HCT116 (cell line): ENCODE measurements at regions not wholly inside any gene's neighbourhood (a gene's known extent, or its start where the extent isn't known, plus 50 kb on each side); places are given as distances from the start of the nearest gene placed in this dataset.

ENCODE experiments used
- ATAC-seq: fragments of 200-7000 bp; cut with Tn5 transposase; 2 replicates; pipeline ENCODE4 v1.9.1; 2020; ENCODE audit warnings: mild to moderate bottlenecking, moderate library complexity
- BruUV-seq: library from RNA; stranded (reverse); fragments of 400-500 nt; replicated peaks from 2 replicates; lab custom pipeline; 2021; lab: Mats Ljungman, UMichigan
- CTCF ChIA-PET: fragments of 300-600 bp; sonication (Branson Sonifier 250); formaldehyde crosslinking; loops from one replicate; lab custom pipeline; 2021; ENCODE audit warnings: antibody characterized with exemption; lab: Charles Lee
- POLR2A ChIA-PET: fragments of 300-600, 350-600 bp; sonication (Branson Sonifier 250); formaldehyde crosslinking; loops from one replicate; lab custom pipeline; 2021; ENCODE audit warnings: antibody characterized with exemption; lab: Charles Lee
- RAD21 ChIA-PET, 2 experiments: fragments of 300-600 bp; sonication (Branson Sonifier 250); formaldehyde crosslinking; loops; one replicate each; lab custom pipeline; 2023; ENCODE audit warnings: low total read pairs in 2 of 2; ENCODE audit not compliant: uncharacterized antibody in 2 of 2, unreplicated experiment in 2 of 2, low non-redundant PET in 1 of 2; lab: Charles Lee
- DNase-seq: peaks from one replicate; pipeline ENCODE4 v3.0.0-alpha.2; 2010; ENCODE audit warnings: low read depth, low spot score
- H2AFZ ChIP-seq: fragments of 200-600 bp; shearing (Covaris generic), sonication (generic); 2 replicates; pipeline ENCODE4 v1.6.1; 2017; ENCODE audit warnings: low read depth, mixed run types, mixed read lengths, antibody characterized with exemption, low read length; ENCODE audit not compliant: poor library complexity, severe bottlenecking
- H3K27ac ChIP-seq: 2 replicates; pipeline ENCODE4 v1.5.1; 2012; ENCODE audit warnings: low read depth, low read length
- H3K27me3 ChIP-seq: fragments of 200-600 bp; sonication (generic); 2 replicates; pipeline ENCODE4 v1.6.1; 2016; ENCODE audit warnings: mixed run types, low read length, mixed read lengths; ENCODE audit not compliant: insufficient read depth
- H3K36me3 ChIP-seq, 2 experiments: fragments of 200-500 bp in 1 of 2; fragments of 200-600 bp in 1 of 2; sonication (Bioruptor generic) in 1 of 2; sonication (generic) in 1 of 2; 2 replicates each; pipeline versions ENCODE4 v1.5.1 to v1.6.1; 2014 to 2016; ENCODE audit warnings: low read length in 2 of 2, inconsistent platforms in 1 of 2, mixed read lengths in 1 of 2, mixed run types in 1 of 2; ENCODE audit not compliant: insufficient read depth in 2 of 2, control insufficient read depth in 1 of 2
- H3K4me1 ChIP-seq, 2 experiments: fragments of 200-600 bp in 1 of 2; sonication (generic) in 1 of 2; 2 replicates each; pipeline versions ENCODE4 v1.5.1 to v1.6.1; 2012 to 2017; ENCODE audit warnings: low read length in 2 of 2, inconsistent platforms in 1 of 2, mild to moderate bottlenecking in 1 of 2, mixed read lengths in 1 of 2, mixed run types in 1 of 2, moderate library complexity in 1 of 2; ENCODE audit not compliant: insufficient read depth in 2 of 2, control insufficient read depth in 1 of 2
- H3K4me2 ChIP-seq: fragments of 200-600 bp; sonication (generic); 2 replicates; pipeline ENCODE4 v1.6.1; 2017; ENCODE audit warnings: mixed run types, low read length, mixed read lengths
- H3K4me3 ChIP-seq, 2 experiments: fragments of 200-600 bp in 1 of 2; sonication (generic) in 1 of 2; replicated peaks in 1 of 2; 2 replicates each; pipeline ENCODE4 v1.5.1; 2011 to 2016; ENCODE audit warnings: low read length in 2 of 2, control low read depth in 1 of 2, low read depth in 1 of 2, mild to moderate bottlenecking in 1 of 2, mixed read lengths in 1 of 2, mixed run types in 1 of 2
- H3K79me2 ChIP-seq: fragments of 200-600 bp; sonication (generic); 2 replicates; pipeline ENCODE4 v1.6.1; 2017; ENCODE audit warnings: mild to moderate bottlenecking, mixed run types, low read length, moderate library complexity, mixed read lengths; ENCODE audit not compliant: insufficient read depth
- H3K9ac ChIP-seq: fragments of 200-600 bp; sonication (generic); 2 replicates; pipeline ENCODE4 v1.6.1; 2016; ENCODE audit warnings: low read length, mixed read lengths
- H3K9me2 ChIP-seq: fragments of 200-600 bp; sonication (generic), shearing (Covaris generic); 2 replicates; pipeline ENCODE4 v1.6.1; 2017; ENCODE audit warnings: mixed run types, mild to moderate bottlenecking, moderate library complexity; ENCODE audit not compliant: insufficient read depth
- H3K9me3 ChIP-seq, 2 experiments: fragments of 200-500 bp in 1 of 2; fragments of 200-600 bp in 1 of 2; sonication (Bioruptor generic) in 1 of 2; sonication (generic) in 1 of 2; 2 replicates each; pipeline ENCODE4 v1.6.1; 2014 to 2017; ENCODE audit warnings: low read length in 2 of 2, mixed read lengths in 2 of 2, inconsistent platforms in 1 of 2, low read depth in 1 of 2, mild to moderate bottlenecking in 1 of 2, mixed run types in 1 of 2, moderate library complexity in 1 of 2; ENCODE audit not compliant: control insufficient read depth in 1 of 2, insufficient read depth in 1 of 2
- H4K20me1 ChIP-seq: fragments of 200-600 bp; sonication (generic), shearing (Covaris generic); 2 replicates; pipeline ENCODE4 v1.6.1; 2017; ENCODE audit warnings: mixed run types, mild to moderate bottlenecking, moderate library complexity; ENCODE audit not compliant: insufficient read depth
- ATF3 ChIP-seq: IDR thresholded peaks from 2 replicates; pipeline ENCODE4 v1.6.1; 2012
- CBX3 ChIP-seq: IDR thresholded peaks from 2 replicates; pipeline ENCODE4 v1.6.1; 2012; ENCODE audit warnings: low read depth
- CEBPB ChIP-seq: IDR thresholded peaks from 2 replicates; pipeline ENCODE4 v1.6.1; 2012; ENCODE audit warnings: low read depth
- MAX ChIP-seq: IDR thresholded peaks from 2 replicates; pipeline ENCODE4 v1.6.1; 2012
- POLR2A ChIP-seq: IDR thresholded peaks from 2 replicates; pipeline ENCODE4 v1.7.0; 2011; ENCODE audit warnings: borderline replicate concordance; ENCODE audit not compliant: insufficient read depth, insufficient read length; ENCODE audit errors: extremely low read depth
- RAD21 ChIP-seq: IDR thresholded peaks from 2 replicates; pipeline ENCODE4 v1.6.1; 2012; ENCODE audit warnings: low read depth, mild to moderate bottlenecking
- TCF7L2 ChIP-seq: IDR thresholded peaks from 2 replicates; pipeline ENCODE4 v1.7.0; 2011; ENCODE audit warnings: borderline replicate concordance, inconsistent platforms; ENCODE audit not compliant: insufficient read depth, insufficient read length; ENCODE audit errors: extremely low read depth
- YY1 ChIP-seq: IDR thresholded peaks from 2 replicates; pipeline ENCODE4 v1.6.1; 2011; ENCODE audit warnings: low read length, low read depth, moderate library complexity, mild to moderate bottlenecking; ENCODE audit not compliant: insufficient replicate concordance; ENCODE audit errors: extremely low read depth
- intact Hi-C: fragments of 100-400 bp; cut with micrococcal nuclease; formaldehyde crosslinking; loops from 2 replicates; pipeline ENCODE4 v1.10.0; 2022

GRCh38 chr6:27546522-27546921 lies 73.6 kb upstream of the ZNF184 start:
- no peak overlapping the region for H3K4me3 ChIP-seq
- no peak for DNase-seq
- peaks cover 10 to 59% of the 10 kb centered on the region in 2 experiments for H3K4me1 ChIP-seq
- no peaks in the 10 kb centered on the region for H3K79me2 ChIP-seq
- H3K4me2 ChIP-seq = no peak overlapping the region
- H3K27ac ChIP-seq = no peak overlapping the region
- no peak for TF ChIP-seq TCF7L2
- TF ChIP-seq, all 23 proteins: peak for 0
- Histone ChIP-seq H3K36me3 (no peaks in the 10 kb centered on the region), H2AFZ (peak overlapping the region; percentile 45), H3K9me3 (no peaks in the 10 kb centered on the region), H3K27me3 (no peaks in the 10 kb centered on the region), H3K9ac (no peak overlapping the region), H3K9me2 (no peaks in the 10 kb centered on the region), H4K20me1 (no peaks in the 10 kb centered on the region)
- BruUV-seq = no TSS peak
- CTCF ChIA-PET = interaction anchor here (1.0 kb wide), 1 partner anchor 28 kb away, joined by 3 read pairs; no protein-coding TSS in a partner anchor
- intact Hi-C loops = loop anchor here (5.0 to 10.0 kb wide), 3 partner anchors 46 to 208 kb away; no protein-coding TSS in a partner anchor
- no peak for ATAC-seq
- RAD21 ChIA-PET = no interaction called here
- POLR2A ChIA-PET = no interaction called here

GRCh38 chr6:27545271-27546046 lies 72.6 kb upstream of the ZNF184 start:
- Histone ChIP-seq H3K9me2 (no peaks in the 10 kb centered on the region), H4K20me1 (no peaks in the 10 kb centered on the region), H3K9me3 (no peaks in the 10 kb centered on the region), H3K9ac (no peak overlapping the region), H3K4me3 (no peak overlapping the region), H3K36me3 (no peaks in the 10 kb centered on the region), H3K4me1 (peaks cover 16 to 67% of the 10 kb centered on the region in 2 experiments), H3K4me2 (peak overlapping the region; percentile 50), H3K27ac (no peak overlapping the region), H2AFZ (peak overlapping the region; percentile 91), H3K79me2 (no peaks in the 10 kb centered on the region), H3K27me3 (no peaks in the 10 kb centered on the region)
- BruUV-seq = no TSS peak
- ATAC-seq = peak; percentile 67
- RAD21 ChIA-PET = no interaction called here
- POLR2A ChIA-PET = interaction anchor here (1.1 to 1.6 kb wide), 3 partner anchors 13 to 207 kb away, joined by 3 to 4 read pairs (median 3); no protein-coding TSS in a partner anchor
- TF ChIP-seq MAX = peak; percentile 38
- TF ChIP-seq YY1 = peak; percentile 47
- TF ChIP-seq ATF3 = peak; percentile 95
- TF ChIP-seq CEBPB = peak; percentile 18
- TF ChIP-seq RAD21 = no peak
- TF ChIP-seq CBX3 = peak; percentile 98
- no peak for TF ChIP-seq POLR2A
- CTCF ChIA-PET = interaction anchor here (1.2 kb wide), 1 partner anchor 64 kb away, joined by 4 read pairs; no protein-coding TSS in a partner anchor
- DNase-seq = peak; percentile 74
- intact Hi-C loops = loop anchor here (5.0 to 10.0 kb wide), 3 partner anchors 47 to 209 kb away; no protein-coding TSS in a partner anchor
